T1000 (cell line): ENCODE measurements at regions not wholly inside any gene's neighbourhood (a gene's known extent, or its start where the extent isn't known, plus 50 kb on each side); places are given as distances from the start of the nearest gene placed in this dataset.

Source experiments
- DNase-seq: peaks from one replicate; lab custom pipeline; 2025; ENCODE audit warnings: mixed read lengths; lab: John Stamatoyannopoulos, UW

DNA sequence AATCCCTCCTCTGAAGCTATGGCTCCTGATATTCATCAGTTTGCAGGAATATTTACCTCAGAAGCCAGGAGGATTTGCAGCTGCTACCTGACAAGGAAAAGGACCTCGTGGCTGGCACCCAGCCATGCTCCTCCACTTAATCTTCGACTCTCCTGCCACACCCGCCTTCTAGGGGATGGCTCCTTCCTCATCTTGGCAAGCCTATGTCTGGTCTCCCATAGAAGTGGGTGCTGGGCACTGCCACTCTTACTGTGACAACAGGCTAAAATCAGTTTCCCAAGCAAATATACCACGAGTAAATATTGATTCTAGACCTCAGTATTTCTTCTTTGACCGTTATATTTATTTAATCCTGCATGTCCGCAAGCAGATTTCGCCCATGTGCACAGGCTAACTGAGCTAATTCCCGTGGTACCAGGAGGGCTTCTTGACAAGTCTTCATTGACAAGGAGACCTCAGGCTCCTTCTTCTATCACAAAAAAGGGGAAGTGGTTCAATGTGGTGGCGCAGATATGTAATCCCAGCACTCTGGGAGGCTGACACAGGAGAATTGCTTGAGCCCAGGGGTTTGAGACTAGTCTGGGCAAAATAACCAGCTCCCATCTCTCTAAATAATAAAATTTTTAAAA, 52.6 kb upstream of the DCTD start:
- DNase-seq, result no peak

DNA sequence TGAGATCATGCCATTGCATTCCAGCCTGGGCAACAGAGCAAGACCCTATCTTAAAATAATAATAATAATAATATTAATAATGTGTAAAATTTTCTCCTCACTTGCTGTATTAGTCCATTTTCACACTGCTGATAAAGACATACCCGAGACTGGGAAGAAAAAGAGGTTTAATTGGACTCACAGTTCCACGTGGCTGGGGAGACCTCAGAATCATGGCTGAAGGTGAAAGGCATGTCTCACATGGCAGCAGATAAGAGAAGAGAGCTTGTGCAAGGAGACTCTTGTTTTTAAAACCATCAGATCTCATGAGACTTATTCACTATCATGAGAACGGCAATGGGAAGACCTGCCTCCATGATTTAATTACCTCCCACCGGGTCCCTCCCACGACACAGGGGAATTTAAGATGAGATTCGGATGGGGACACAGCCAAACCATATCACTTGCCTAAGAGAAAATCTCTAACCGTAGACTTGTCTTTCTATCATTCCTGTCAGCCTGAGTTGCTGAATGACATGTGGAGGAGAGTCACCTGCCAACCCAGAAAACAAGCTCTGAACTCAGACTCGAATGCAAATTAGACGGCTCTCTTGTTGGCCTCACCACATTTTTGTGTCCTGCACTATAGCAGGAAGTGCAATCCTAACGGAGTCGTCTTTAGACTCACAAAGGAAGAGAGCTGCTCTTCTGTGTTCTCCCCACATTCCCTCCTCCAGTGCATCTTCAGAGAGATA, 51.9 kb upstream of the DCTD start:
- no peak for DNase-seq

DNA sequence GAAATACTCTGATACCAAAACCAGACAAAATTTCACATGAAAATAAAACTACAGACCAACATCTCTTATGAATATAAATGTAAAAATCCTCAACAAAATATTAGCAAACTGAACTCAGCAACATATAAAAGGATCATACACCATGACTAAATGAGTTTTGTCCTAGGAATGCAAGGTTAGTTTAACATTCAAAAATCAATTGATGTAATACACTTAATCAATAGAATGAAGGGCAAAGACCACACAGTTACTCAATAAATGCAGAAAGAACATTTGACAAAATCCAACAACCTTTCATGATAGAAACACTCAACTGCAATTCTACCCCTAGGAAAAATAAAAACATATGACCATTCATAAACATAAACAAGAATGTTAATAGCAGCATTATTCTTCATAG, 50.2 kb upstream of the DCTD start:
- DNase-seq, result no peak
